ENCODE measurements at regions not wholly inside any gene's neighbourhood (a gene's known extent, or its start where the extent isn't known, plus 50 kb on each side); places are given as distances from the start of the nearest gene placed in this dataset.

GRCh38 chr21:27639286-27639685 is 672.4 kb upstream of the ADAMTS5 start:
- DNase-seq (ENCODE audit: low spot score): no peak

GRCh38 chr21:27636656-27637055 is 669.8 kb upstream of the ADAMTS5 start:
- no peak for DNase-seq (ENCODE audit: low spot score)

DNA sequence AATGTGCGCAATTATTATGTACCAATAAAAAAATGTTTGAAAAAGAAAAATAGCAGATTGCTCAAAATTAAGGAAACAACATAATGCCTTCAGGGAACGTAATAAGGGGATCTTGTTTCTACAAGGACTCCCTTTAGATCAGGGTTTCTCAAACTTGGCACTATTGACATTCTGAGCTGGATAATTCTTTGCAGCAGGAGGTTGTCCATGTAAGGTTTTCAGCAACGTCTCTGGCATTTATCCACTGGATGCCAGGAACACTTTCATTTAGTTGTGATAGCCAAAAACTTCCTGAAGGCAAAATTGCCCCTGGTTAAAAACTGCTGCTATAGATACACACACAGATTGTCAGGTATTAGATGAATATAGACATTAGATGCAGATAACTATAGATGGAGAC is 666.7 kb upstream of the ADAMTS5 start:
- no peak for DNase-seq (ENCODE audit: low spot score)

DNA sequence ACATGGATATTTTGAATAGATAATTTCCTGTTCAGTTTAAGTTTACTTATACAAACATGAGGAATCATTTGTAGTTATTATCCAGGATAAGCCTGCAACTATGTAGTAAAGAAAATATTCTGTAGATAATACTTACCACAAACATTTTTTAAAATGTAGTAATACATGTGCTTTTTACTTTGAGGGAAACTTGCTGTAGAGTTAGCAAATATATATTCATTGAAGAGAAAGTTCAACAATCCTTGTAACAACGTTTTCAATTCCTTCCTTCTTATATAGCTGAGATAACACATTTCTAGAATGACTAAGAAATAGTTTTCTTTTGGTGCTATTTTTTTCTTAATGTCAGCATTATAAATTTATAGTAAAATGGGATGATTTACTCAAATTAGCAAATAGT is 664.6 kb upstream of the ADAMTS5 start:
- no peak for DNase-seq (ENCODE audit: low spot score)

- DNase-seq (ENCODE audit: low spot score): no peak
Observed at GRCh38 chr21:27622631-27623030, 655.7 kb upstream of the ADAMTS5 start.

- no peak for DNase-seq (ENCODE audit: low spot score)
Observed at GRCh38 chr21:27614231-27614630, 647.3 kb upstream of the ADAMTS5 start.

DNA sequence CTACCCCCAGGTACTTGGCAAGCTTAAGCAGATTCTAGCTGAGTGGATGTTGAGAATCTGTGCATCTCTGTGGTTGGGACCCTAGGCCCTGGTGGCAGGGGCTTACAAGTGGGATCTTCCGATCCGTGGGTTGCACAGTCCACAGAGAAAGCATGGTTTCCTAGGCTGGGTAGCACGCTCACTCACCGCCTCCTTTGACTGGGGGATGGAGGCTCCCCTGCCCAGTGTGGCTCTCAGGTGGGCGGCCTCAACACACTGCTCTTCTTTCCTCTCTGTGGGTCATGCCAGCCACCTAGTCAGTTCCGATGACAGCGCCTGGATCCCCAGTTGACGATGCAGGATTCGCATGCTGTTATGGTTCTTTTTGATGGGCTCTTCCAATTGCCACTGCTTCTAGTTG is 639.5 kb upstream of the ADAMTS5 start:
- no peak for DNase-seq (ENCODE audit: low spot score)

DNA sequence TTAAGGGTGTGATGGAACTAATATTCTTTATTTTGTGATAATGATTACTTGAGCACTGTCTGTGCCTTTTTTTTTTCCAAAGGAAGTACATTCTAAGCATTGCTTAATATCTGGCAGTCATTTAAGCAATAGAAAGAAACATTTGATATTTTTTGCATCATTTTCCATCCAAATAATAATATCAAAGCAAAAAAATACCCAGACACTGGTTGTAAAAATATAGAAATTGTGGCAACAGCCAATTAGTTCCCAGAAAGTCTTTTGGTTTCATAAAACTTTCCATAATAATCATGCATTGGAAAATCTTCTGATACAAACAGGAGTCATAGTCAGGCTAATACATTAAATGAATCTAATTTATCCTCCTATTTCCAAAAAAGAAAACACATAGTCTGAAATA is 629.3 kb upstream of the ADAMTS5 start:
- no peak for DNase-seq (ENCODE audit: low spot score)

- DNase-seq (ENCODE audit: low spot score): no peak
Observed at GRCh38 chr21:27595716-27596115, 628.8 kb upstream of the ADAMTS5 start.

DNA sequence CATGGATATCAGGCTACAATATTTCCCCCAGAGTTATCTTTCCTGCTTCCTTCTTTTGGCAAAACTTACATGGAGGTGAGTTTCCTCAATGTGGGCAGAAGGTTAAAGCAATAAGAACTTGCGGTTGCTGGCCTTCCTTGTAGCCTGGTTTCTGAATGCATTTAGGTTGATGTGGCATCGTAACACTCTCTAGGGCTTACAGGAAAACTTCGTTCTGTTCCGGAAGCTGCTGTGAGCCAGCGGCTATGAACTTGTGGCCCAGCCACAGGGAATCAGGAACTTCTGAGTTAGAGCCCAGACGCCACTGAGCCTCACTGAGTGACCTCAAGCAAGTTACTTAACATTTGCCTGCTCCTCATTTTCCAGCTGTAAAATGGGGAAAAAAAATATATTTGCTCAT is 623.4 kb upstream of the ADAMTS5 start:
- no peak for DNase-seq (ENCODE audit: low spot score)

DNA sequence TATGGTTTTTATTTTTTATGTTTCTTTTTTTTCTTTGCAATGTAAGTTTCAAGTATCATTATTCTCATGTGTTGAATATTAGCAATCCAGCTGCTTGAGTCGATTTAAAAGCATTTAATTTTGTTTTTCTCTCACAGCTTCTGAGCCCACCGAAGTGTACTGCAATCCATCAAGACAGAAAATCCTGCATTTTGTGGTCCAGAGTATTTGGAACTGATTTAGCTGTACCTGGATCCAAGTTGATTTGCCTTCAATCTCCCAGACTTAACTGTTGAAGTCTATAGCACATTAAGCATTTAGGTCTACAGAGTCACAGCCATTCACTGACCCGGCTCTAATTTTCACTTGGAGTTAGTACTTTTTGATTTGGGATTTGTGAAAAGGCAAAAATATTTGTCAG is 622.9 kb upstream of the ADAMTS5 start:
- DNase-seq (ENCODE audit: low spot score): no peak

DNA sequence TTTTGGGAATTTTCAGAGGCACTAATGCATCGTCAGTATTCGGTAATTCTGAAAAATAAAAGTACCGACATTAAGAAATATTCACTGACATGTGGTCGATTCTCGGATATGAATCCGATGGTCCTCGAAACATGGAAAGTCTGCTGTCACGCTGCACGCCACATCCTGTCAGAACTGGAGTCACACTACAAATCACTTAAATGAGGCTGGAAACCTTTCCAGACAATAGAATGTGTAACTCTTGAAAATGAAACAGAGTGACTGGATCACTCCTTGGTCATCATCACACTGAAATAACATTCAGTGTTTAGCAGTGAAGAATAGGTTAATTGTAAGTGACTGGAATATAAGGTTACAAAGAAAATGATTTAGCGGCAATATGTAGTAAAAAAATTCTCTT is 620.1 kb upstream of the ADAMTS5 start:
- no peak for DNase-seq (ENCODE audit: low spot score)

DNA sequence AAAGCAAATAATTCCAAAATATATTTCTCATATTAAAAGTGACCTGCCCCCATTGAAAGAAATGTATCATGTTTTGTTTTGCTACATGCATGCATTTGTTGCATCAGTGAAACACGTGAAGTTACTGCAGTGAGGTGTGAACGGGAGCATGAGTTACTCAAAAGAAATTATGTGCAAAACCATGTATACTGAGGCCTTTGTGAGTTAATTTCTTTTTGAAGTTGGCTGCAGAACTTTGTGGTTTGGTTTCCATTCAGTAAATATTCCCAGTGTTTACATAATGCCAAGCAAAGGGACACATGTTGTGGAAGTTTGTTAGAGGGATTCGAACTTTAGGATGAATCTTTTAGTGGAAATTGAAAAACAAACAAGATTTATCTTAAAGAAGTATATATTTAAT is 619.4 kb upstream of the ADAMTS5 start:
- no peak for DNase-seq (ENCODE audit: low spot score)

DNA sequence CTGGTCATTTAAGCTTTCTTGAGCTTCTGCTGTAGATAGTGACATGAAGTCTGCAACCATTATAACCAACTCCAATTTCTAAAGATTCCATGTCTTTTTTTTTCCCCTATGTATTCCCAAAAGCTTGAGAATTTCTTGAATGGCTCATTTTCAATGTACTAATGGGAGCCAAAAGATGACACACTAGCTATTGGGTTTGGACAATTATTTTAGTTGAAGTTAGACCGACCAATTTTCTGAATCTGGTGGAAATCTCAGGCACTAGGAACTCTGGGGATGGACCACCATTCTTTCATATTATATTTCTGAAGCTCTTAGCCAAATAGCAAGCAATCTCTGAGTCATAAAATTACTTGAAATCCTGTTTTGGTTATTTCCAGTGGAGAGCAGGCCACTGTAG is 617.4 kb upstream of the ADAMTS5 start:
- DNase-seq (ENCODE audit: low spot score): no peak

- DNase-seq (ENCODE audit: low spot score): no peak
Observed at GRCh38 chr21:27582948-27583430, 616.1 kb upstream of the ADAMTS5 start.

DNA sequence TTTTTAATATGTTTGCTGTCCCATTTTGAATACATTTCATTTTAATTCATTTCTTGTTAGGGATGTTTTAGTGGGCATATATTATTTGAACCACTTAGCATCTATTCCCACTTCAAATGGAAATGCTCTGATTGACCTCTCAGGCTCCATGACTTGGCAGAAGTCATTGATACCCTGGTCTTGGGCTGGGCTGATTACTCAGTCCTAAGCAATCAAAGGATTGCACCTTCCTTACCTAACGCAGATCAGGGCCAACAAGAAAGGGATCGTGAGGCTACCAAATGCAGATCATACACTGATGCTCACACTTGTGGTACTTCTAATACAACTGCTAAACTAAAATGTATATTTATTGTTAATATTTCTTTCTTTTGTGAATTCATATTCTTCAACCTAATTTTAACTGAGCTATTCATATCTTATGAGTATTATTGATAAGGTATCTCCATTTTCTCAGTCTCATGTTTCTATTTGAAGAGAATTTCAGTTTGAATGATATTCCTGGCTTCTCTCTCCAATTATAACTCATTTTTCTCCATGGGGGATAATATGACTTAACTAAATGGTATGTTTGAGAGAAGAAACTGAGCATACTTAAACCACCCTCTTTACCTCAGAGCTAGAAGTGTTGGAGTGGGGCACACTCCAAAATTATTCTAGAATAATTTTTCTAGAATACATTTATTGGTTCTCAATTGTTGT is 615.5 kb upstream of the ADAMTS5 start:
- no peak for DNase-seq (ENCODE audit: low spot score)

- DNase-seq (ENCODE audit: low spot score): no peak
Observed at GRCh38 chr21:27581168-27581567, 614.3 kb upstream of the ADAMTS5 start.

- DNase-seq (ENCODE audit: low spot score): no peak
Observed at GRCh38 chr21:27580276-27580675, 613.4 kb upstream of the ADAMTS5 start.

DNA sequence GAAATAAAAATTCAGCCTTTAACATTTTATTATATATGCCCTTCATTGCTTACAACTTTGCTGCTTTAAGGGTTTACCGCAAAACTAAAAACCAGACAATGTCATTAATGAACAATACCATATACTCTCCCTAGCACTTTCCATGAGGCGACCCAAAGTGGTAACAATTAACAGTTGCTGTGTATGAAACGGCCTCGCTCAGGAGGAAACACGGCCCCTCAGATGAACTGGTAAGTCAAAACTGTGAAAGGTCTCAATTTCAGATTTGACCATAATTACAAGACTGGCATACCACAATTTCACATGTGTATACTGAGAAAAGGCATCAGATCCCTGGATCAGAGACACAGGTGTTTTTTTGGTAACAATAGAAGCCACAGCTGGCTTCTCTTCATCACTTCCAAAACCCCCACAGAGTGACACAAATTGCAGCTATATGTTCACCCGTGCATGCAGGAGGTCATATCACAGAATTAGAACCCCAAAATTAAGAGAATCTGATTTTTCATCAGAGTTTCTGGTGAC is 611.9 kb upstream of the ADAMTS5 start:
- no peak for DNase-seq (ENCODE audit: low spot score)

DNA sequence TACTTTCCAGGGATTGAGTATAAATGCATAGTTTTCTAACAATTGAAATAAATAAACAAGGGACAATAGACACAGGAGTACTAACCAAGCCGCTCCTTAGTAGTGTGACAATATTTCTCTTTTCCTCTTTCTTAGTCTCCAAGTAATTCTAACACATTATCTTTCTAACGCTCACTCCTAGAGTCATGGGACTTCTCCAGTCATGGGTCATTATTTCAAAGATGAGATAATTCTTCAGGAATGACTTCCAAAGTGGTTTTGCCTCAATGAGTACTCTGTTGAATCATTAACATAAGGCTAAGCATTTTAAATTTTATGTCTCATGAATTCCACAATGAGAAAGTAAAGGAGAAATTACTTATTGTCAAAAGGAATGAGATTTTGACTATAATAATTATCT is 605.8 kb upstream of the ADAMTS5 start:
- no peak for DNase-seq (ENCODE audit: low spot score)

DNA sequence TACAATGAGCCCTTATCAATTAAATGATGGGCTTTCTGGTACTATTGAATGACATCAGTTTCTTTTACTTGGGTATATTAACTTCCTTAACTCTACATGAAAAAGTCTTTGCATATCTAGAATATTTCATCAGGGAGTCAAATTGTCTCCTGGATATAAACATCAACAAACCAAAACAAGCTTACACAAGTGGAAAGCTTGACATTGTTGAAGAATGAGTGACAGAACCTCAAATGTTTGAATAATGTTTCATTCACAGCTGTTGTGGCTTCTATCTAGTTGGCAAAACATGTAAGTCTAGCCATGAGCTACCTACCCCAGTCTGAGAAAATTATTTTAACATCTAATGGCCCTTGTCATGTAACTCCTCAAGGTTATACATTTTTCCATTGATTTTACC is 604.8 kb upstream of the ADAMTS5 start:
- DNase-seq (ENCODE audit: low spot score): no peak

DNA sequence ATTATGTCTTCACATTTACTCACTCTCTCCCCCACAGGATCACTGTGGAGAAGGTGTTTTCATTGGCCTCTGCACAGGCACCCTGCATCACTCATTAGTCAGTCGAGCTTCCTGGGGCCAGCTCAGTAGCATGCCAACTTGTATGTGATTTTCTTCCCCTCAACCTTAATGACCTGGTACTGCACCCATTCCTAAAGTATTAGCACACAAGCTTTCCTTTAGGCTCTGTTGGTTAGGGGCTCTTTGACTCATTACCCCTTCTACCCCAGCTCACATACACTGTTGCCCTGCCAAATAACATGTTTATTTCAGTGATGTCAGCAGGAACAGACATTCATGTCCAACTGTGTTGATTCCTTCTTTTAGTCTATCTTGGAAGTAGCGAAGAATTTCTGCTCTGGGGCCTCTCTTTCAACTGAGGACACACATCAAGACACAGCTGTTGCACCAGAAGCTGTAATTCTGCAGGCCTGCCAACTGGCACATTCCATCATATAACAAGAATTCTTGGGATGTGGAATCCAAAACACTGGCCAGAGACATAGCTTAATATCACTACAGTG is 603.5 kb upstream of the ADAMTS5 start:
- no peak for DNase-seq (ENCODE audit: low spot score)

GRCh38 chr21:27569831-27570230 is 602.9 kb upstream of the ADAMTS5 start:
- DNase-seq (ENCODE audit: low spot score): no peak

GRCh38 chr21:27569091-27569490 is 602.2 kb upstream of the ADAMTS5 start:
- no peak for DNase-seq (ENCODE audit: low spot score)
